ENCODE measurements at regions not wholly inside any gene's neighbourhood (a gene's known extent, or its start where the extent isn't known, plus 50 kb on each side); places are given as distances from the start of the nearest gene placed in this dataset.
"Not testable (repeated sequence)": the region's sequence is repeated elsewhere in the genome, so short reads cannot be mapped to it uniquely, and the experiment has no call there.

DNA sequence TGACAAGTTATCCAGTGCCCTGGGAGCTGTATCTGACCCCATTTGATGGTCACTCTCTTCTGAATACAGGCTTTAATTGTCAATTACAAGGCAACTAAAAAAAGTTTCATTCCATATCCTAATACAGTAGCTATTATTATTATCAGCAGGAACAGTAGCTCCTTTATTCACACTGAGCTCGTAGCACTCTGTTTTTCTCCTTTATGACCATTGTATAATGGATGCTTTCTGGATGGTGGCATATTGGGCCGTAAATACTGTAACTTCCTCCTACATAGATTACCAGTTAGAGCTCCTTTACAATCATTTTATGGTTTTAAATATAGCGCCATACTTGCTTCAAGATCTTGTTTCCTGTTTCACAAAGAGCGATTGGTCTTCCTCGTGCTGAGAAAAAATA is 1040.3 kb downstream of the TSN start:
- CTCF ChIA-PET, result no interaction called here

DNA sequence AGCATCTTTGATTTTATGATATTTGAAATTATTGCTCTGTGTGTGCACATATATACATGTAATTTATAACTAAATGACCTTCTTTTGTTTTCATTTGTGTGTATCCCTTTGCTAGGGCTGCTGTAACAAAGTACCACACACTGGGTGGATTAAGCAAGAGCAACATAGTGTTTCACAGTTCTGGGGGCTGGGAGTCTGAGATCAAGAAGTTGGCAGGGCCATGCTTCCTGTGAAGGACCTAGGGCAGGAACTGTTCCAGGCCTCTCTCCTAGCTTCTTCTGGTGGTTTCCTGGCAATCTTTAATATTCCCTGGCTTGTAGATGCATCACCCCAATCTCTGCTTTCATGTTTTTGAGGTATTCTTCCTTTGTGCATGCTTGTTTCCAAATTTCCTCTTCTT is 1043.9 kb downstream of the TSN start:
- no peak for ATAC-seq
- no peak overlapping the region for H3K4me3 Mint-ChIP-seq
- CTCF ChIA-PET, result no interaction called here
- H3K36me3 Mint-ChIP-seq, result no peaks in the 10 kb centered on the region
- H3K27ac Mint-ChIP-seq, result no peak overlapping the region
- no peaks in the 10 kb centered on the region for H3K27me3 Mint-ChIP-seq
- peaks cover 2% of the 10 kb centered on the region for H3K9me3 Mint-ChIP-seq (ENCODE audit: low read depth)
- no peak for DNase-seq
- no peaks in the 10 kb centered on the region for H3K4me1 Mint-ChIP-seq

More for the DNA sequence above, 1040.3 kb downstream of the TSN start:
- no peak for DNase-seq
- H3K36me3 Mint-ChIP-seq, result no peaks in the 10 kb centered on the region
- H3K27me3 Mint-ChIP-seq, result no peaks in the 10 kb centered on the region
- H3K9me3 Mint-ChIP-seq (ENCODE audit: low read depth), result peaks cover 7% of the 10 kb centered on the region
- no peak overlapping the region for H3K27ac Mint-ChIP-seq
- no peak for ATAC-seq
- no peaks in the 10 kb centered on the region for H3K4me1 Mint-ChIP-seq
- H3K4me3 Mint-ChIP-seq, result no peak overlapping the region

DNA sequence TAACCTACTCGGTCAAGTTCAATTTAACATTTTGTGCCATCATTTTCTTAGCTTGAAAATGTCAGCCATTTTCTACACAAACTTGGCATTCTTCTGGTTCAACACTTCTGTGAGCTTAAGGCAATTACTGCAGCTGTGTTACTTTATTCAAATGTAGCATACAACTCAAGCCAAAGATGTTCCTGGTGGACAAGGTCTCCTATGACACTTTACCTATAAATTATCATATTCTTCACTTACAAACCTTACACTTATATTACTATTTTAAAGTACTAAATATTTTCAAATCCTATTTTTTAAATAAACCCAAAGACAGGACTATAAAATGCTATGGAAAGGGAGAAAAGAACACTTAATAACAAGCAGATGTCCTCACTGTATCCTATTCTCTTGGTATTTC is 1045.3 kb downstream of the TSN start:
- no peak overlapping the region for H3K27ac Mint-ChIP-seq
- ATAC-seq (no peak), DNase-seq (no peak)
- CTCF ChIA-PET, result no interaction called here
- H3K27me3 Mint-ChIP-seq, result no peaks in the 10 kb centered on the region
- no peak overlapping the region for H3K4me3 Mint-ChIP-seq
- no peaks in the 10 kb centered on the region for H3K36me3 Mint-ChIP-seq
- H3K4me1 Mint-ChIP-seq, result no peaks in the 10 kb centered on the region
- peaks cover 2% of the 10 kb centered on the region for H3K9me3 Mint-ChIP-seq (ENCODE audit: low read depth)

DNA sequence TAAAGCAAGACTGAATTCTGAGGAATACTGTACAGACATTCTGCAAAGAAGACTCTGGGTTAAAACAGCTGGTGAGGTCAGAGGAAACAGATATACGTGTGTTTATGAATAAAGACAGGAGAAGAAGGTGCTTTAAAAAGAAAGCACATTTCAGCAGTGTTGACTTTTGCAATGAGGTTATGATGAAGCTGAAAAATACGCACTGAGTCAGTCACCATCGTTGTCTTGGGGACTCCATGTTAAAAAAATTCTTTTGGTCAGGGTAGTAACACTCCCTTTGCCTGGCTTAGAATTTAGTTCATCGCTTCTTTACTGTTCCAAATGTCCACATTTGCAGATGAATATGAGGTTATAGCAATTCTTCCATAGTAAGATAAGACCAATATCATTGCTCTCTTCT is 1049.0 kb downstream of the TSN start:
- DNase-seq, result no peak
- no peaks in the 10 kb centered on the region for H3K4me1 Mint-ChIP-seq
- H3K4me3 Mint-ChIP-seq, result no peak overlapping the region
- no peak overlapping the region for H3K27ac Mint-ChIP-seq
- CTCF ChIA-PET, result no interaction called here
- no peaks in the 10 kb centered on the region for H3K36me3 Mint-ChIP-seq
- peaks cover 5% of the 10 kb centered on the region for H3K9me3 Mint-ChIP-seq (ENCODE audit: low read depth)
- ATAC-seq, result no peak
- H3K27me3 Mint-ChIP-seq, result no peaks in the 10 kb centered on the region

DNA sequence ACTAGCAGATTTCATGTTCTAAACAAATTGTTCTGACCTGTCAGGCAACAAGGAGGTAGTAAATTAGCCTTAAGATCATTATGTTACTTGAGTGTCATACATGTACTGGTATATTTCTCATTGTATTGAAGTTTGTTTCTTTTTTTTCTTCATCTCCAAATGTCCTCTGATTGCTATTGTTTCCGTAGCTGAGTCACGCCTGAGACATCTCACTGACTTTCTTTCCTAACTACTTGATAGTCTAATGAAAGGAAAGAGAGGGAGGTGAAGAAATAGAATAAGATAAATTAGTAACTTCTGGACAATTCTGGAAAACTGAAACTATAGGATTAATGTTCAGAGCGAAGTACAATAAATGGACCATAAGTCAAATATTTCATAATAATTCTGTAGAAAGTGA is 1049.9 kb downstream of the TSN start:
- Mint-ChIP-seq H3K4me1 (no peaks in the 10 kb centered on the region), H3K4me3 (no peak overlapping the region), H3K36me3 (no peaks in the 10 kb centered on the region), H3K9me3 (ENCODE audit: low read depth) (peaks cover 5% of the 10 kb centered on the region), H3K27ac (no peak overlapping the region), H3K27me3 (no peaks in the 10 kb centered on the region)
- no peak for ATAC-seq
- CTCF ChIA-PET, result no interaction called here
- DNase-seq, result no peak

DNA sequence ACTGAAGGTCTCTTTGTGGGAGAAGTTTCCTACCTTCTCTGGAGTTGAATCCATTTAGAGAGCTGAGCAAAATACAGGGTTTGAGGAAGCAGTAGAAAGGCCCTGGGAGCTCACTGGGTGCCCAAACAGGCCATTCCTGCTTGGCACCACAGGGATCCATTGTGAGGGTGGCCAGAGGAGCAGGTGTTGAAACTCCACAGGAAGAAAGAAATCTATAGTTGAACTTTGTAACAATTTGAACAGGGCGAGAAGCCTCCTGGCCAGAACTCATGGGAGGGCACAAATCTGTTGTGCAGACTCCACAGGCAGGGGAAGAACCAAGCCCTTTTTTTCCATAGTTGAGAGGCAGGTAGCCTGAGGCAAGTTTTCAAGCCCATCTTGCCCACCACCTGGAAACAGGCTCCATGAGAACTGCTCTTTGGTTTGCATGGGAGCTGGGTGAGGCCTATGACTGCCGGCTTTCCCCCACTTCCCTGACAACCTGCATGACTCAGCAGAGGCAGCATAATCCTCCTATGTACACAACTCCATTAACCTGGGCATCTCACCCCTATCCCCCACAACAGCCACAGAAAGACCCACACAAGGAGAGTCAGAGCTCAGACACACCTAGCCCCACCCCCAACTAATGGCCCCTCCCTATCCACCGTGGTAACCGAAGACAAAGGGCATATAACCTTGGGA is 1053.0 kb downstream of the TSN start:
- Mint-ChIP-seq H3K4me1 (no peaks in the 10 kb centered on the region), H3K27ac (no peak overlapping the region), H3K36me3 (no peaks in the 10 kb centered on the region), H3K9me3 (ENCODE audit: low read depth) (peaks cover 3% of the 10 kb centered on the region), H3K4me3 (no peak overlapping the region), H3K27me3 (no peaks in the 10 kb centered on the region)
- DNase-seq, result no peak
- CTCF ChIA-PET, result no interaction called here
- ATAC-seq, result no peak

DNA sequence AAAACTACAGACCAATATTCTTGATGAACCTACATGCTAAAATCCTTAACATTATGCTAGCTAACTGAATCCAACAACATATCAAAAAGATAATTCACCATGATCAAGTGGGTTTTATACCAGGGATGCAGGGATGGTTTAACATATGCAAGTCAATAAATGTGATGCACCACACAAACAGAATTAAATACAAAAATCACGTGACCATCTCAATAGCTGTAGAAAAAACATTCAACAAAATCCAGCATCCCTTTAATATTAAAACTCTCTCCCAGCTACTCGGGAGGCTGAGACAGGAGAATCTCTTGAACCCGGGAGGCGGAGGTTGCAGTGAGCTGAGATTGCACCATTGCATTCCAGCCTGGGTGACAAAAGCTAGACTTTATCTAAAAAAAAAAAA is 1056.8 kb downstream of the TSN start:
- H3K36me3 Mint-ChIP-seq, H3K27ac Mint-ChIP-seq: not testable (repeated sequence)

DNA sequence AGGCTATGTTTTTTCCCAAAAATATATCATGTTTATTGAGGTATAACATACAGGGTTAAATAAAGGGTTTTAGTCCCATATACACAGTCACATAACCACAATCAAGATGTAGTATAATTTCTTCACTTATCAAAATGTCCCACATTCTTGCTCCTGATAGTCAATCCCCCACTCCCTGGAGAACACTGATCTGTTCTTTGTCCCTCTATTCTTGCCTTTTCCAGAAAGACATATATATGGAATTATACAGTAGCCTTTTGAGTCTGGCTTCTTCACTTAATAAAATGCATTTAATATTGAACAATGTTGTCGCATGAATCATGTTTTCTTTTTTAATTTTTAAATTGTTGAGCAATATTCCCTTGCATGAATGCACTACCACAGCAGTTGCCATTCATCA is 1059.7 kb downstream of the TSN start:
- H3K27me3 Mint-ChIP-seq, result no peaks in the 10 kb centered on the region
- no peak overlapping the region for H3K4me3 Mint-ChIP-seq
- no peak overlapping the region for H3K27ac Mint-ChIP-seq
- no peak for DNase-seq
- no peak for ATAC-seq
- H3K36me3 Mint-ChIP-seq, result no peaks in the 10 kb centered on the region
- H3K9me3 Mint-ChIP-seq (ENCODE audit: low read depth), result peaks cover 6% of the 10 kb centered on the region
- no peaks in the 10 kb centered on the region for H3K4me1 Mint-ChIP-seq
- CTCF ChIA-PET, result no interaction called here

More for the DNA sequence above, 1056.8 kb downstream of the TSN start:
- H3K4me3 Mint-ChIP-seq; H3K9me3 Mint-ChIP-seq (ENCODE audit: low read depth); CTCF ChIA-PET; ATAC-seq; H3K4me1 Mint-ChIP-seq; H3K27me3 Mint-ChIP-seq; DNase-seq: not testable (repeated sequence)

DNA sequence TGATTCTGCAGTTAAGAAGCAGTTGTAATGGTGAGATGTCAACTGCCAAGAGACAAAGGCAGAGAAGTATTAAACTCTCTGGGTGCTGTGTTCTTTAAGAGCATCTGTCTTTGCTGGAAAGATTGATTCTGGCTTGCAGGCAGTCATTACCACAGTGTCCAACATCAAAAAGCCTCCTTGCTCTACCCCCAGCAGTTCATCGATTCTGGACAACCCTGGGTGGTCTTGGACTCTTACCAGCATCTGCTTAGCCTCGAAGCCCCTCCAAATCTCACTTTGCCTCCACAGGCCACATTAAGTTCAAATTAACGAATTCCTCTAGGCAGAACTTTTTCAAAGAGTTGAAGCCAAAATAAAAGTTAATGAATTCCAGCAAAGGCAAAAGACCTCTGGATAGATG is 1061.4 kb downstream of the TSN start:
- no peak for ATAC-seq
- H3K36me3 Mint-ChIP-seq, result no peaks in the 10 kb centered on the region

DNA sequence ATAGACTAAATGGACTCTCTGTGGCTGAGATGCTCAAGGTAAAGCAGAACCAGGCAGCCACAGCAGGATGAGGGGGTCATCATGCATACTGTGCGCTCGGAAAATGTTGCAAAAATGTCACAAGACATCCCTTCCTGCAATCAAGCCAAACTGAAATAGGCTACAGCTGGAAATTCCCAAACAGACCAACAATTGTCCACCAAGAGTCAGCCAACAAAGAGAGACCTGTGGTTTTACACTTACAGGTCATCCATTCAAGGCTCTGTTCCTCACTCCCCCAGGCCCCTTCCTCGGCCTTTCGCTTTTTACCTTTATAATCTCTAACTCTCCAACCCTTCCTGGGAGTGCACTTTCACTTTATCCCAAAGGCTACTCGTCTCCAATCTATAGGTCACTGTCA is 1066.9 kb downstream of the TSN start:
- Mint-ChIP-seq H3K27ac (no peak overlapping the region), H3K9me3 (ENCODE audit: low read depth) (peaks cover 10% of the 10 kb centered on the region), H3K27me3 (no peaks in the 10 kb centered on the region)

More for the DNA sequence above, 1061.4 kb downstream of the TSN start:
- Mint-ChIP-seq H3K9me3 (ENCODE audit: low read depth) (peaks cover 6% of the 10 kb centered on the region), H3K4me1 (no peaks in the 10 kb centered on the region), H3K4me3 (no peak overlapping the region), H3K27ac (no peak overlapping the region), H3K27me3 (no peaks in the 10 kb centered on the region)
- no peak for DNase-seq
- CTCF ChIA-PET, result no interaction called here

DNA sequence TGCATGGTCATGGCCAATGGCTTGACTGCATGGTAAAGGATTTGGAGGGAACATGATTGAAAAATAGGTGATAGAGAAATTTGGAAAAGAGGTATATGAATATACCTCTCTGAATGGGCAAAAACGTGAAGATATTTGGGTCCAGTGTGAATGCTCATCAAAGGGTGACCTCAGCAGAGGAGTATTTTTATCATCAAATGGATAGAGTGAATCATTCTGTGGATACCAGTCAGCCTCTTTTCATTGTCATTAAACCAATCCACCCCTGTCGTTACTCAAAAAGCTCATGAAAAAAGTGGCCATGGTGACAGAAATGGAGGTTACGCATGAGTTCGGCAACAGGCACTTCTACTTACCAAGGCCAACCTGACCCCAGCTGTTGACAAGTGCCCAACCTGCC is 1074.7 kb downstream of the TSN start:
- H3K27me3 Mint-ChIP-seq, result no peaks in the 10 kb centered on the region
- CTCF ChIA-PET, result no interaction called here
- no peak overlapping the region for H3K4me3 Mint-ChIP-seq
- no peak for ATAC-seq
- H3K36me3 Mint-ChIP-seq, result no peaks in the 10 kb centered on the region
- H3K9me3 Mint-ChIP-seq (ENCODE audit: low read depth), result peaks cover 2% of the 10 kb centered on the region
- no peak overlapping the region for H3K27ac Mint-ChIP-seq
- no peaks in the 10 kb centered on the region for H3K4me1 Mint-ChIP-seq
- DNase-seq, result no peak

More for the DNA sequence above, 1066.9 kb downstream of the TSN start:
- Mint-ChIP-seq H3K4me3 (no peak overlapping the region), H3K36me3 (no peaks in the 10 kb centered on the region), H3K4me1 (no peaks in the 10 kb centered on the region)
- no peak for DNase-seq
- CTCF ChIA-PET, result no interaction called here
- ATAC-seq, result no peak

DNA sequence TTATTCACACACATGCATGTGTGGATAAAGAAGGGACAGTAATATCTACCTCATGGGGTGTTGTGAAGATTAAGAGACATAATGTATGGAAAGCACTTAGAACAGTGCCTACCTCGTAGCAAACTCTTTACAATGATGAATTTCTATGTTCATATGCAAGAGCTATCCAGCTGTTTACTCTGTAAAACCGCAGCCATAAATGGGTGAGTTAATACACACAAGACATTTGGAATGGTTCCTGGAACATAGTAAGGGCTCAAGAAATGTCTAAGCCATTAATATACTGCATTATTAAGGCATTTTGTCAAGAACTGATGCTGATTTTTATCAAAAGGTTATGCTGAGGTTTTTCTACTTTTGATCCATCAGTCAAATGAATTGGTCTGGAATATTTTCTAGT is 1076.2 kb downstream of the TSN start:
- DNase-seq (no peak), ATAC-seq (no peak)
- no peaks in the 10 kb centered on the region for H3K36me3 Mint-ChIP-seq
- no peak overlapping the region for H3K27ac Mint-ChIP-seq
- H3K4me3 Mint-ChIP-seq, result no peak overlapping the region
- peaks cover 2% of the 10 kb centered on the region for H3K9me3 Mint-ChIP-seq (ENCODE audit: low read depth)
- H3K27me3 Mint-ChIP-seq, result no peaks in the 10 kb centered on the region
- CTCF ChIA-PET, result no interaction called here
- H3K4me1 Mint-ChIP-seq, result no peaks in the 10 kb centered on the region

DNA sequence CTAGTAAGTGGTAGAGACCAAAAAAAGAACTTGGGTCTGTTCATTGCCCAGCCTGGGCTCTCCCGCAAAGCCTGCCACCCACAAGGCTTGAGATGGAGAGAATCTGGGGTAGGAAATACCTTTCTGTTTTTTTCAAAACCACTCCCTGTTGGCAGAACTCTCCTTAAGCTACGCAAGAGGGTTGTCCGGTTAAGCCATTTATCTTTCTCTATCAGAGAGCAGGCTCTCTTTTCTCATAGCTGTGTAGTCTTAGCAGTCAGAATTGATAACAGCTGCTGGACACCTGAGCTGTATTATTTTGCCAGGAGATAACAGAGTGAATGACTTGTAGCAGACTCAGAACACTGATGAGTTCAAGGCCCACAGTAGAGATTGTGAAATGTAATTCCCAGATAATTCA is 1088.1 kb downstream of the TSN start:
- H3K27me3 Mint-ChIP-seq, result no peaks in the 10 kb centered on the region
- H3K36me3 Mint-ChIP-seq, result no peaks in the 10 kb centered on the region
- CTCF ChIA-PET, result no interaction called here
- DNase-seq (no peak), ATAC-seq (no peak)
- peaks cover 6% of the 10 kb centered on the region for H3K9me3 Mint-ChIP-seq (ENCODE audit: low read depth)
- H3K27ac Mint-ChIP-seq, result no peak overlapping the region
- no peak overlapping the region for H3K4me3 Mint-ChIP-seq
- H3K4me1 Mint-ChIP-seq, result no peaks in the 10 kb centered on the region

DNA sequence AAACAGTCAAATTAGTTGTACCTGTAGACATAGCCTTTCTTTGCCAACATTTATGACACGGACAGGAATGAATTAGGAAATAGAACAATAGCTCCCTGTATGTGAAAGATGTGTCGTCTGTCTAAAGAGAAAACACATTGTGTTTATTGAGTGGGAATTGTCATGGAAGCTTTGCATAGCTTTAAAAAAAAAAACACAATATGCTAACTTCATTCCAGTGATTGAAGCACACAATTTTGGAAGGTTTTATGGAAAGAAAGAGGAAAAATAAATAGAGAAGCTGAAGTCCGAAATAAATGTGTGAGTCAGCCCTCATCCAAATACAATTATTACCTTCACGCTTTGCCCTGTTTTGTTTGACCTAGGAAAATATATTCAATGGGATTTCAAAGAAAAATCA is 1095.7 kb downstream of the TSN start:
- no peak overlapping the region for H3K4me3 Mint-ChIP-seq
- CTCF ChIA-PET, result no interaction called here

DNA sequence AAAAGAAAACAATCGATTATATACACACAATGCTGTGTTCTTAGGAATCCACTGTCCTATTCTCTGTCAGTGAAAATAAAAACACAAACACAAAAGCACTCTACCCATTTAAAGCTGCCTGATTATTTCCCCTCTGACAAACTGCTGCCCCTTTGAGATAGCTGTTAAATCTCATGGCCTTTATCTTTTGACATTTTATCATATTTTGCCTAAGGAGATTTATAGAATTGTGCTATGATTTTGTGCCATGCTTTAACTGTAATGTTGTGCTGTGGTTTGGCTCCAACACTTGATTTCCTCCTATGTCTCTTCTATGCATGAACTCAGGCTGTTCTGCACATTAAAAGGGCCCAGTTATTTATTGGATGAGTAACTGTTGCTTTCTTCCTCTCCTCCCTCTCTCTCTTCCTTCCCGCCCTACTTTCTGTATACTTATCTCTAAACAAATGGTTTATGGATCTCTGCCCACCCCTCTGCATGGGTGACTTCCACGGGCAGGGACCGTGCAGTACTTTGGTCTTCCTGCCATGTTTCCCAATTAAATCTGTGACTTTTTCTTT is 1096.6 kb downstream of the TSN start:
- Mint-ChIP-seq H3K4me1 (no peaks in the 10 kb centered on the region), H3K9me3 (ENCODE audit: low read depth) (peaks cover 4% of the 10 kb centered on the region), H3K4me3 (no peak overlapping the region), H3K27me3 (no peaks in the 10 kb centered on the region), H3K27ac (no peak overlapping the region), H3K36me3 (no peaks in the 10 kb centered on the region)
- CTCF ChIA-PET, result no interaction called here
- DNase-seq (no peak), ATAC-seq (no peak)

More for the DNA sequence above, 1095.7 kb downstream of the TSN start:
- DNase-seq (no peak), ATAC-seq (no peak)
- H3K27ac Mint-ChIP-seq, result no peak overlapping the region
- peaks cover 6% of the 10 kb centered on the region for H3K9me3 Mint-ChIP-seq (ENCODE audit: low read depth)
- no peaks in the 10 kb centered on the region for H3K36me3 Mint-ChIP-seq
- H3K27me3 Mint-ChIP-seq, result no peaks in the 10 kb centered on the region
- H3K4me1 Mint-ChIP-seq, result no peaks in the 10 kb centered on the region
